Naive thymus-derived CD4-positive, alpha-beta T cell (primary cell): ENCODE measurements at regions not wholly inside any gene's neighbourhood (a gene's known extent, or its start where the extent isn't known, plus 50 kb on each side); places are given as distances from the start of the nearest gene placed in this dataset.

Experiments used
- ATAC-seq: fragments of 150-1000 bp; cut with Tn5 transposase; 2 replicates; pipeline ENCODE4 v1.10.0; 2021; ENCODE audit warnings: mild to moderate bottlenecking, moderate library complexity
- CTCF ChIA-PET: fragments of 350-600 bp; sonication (Branson Sonifier 250); formaldehyde crosslinking; loops from one replicate; lab custom pipeline; 2021; ENCODE audit warnings: antibody characterized with exemption; lab: Charles Lee
- POLR2A ChIA-PET: fragments of 350-600 bp; sonication (Branson Sonifier 250); formaldehyde crosslinking; loops from one replicate; lab custom pipeline; 2021; ENCODE audit warnings: antibody characterized with exemption, inconsistent platforms; lab: Charles Lee
- DNase-seq, 9 donors: peaks; one replicate each; pipeline versions ENCODE4 v3.0.0 to v3.0.0-alpha.2; 2020 to 2022; ENCODE audit warnings: mixed read lengths in 1 of 9
- H3K27ac ChIP-seq: one replicate; pipeline ENCODE4 v1.7.0; 2013; ENCODE audit warnings: mild to moderate bottlenecking, low read depth, low read length, moderate library complexity
- H3K27me3 ChIP-seq, 2 donors: one replicate each; pipeline ENCODE4 v1.7.0; 2013; ENCODE audit warnings: low read length in 2 of 2, mild to moderate bottlenecking in 2 of 2, moderate library complexity in 2 of 2; ENCODE audit not compliant: control insufficient read depth in 2 of 2, insufficient read depth in 2 of 2
- H3K36me3 ChIP-seq, 3 experiments: 1 replicate in 2 of 3; 2 replicates in 1 of 3; pipeline ENCODE4 v1.7.0; 2013; ENCODE audit warnings: low read length in 3 of 3, mild to moderate bottlenecking in 3 of 3, moderate library complexity in 1 of 3; ENCODE audit not compliant: insufficient read depth in 3 of 3, control insufficient read depth in 2 of 3
- H3K4me1 ChIP-seq, 2 donors: one replicate each; pipeline ENCODE4 v1.7.0; 2013; ENCODE audit warnings: low read length in 2 of 2, mild to moderate bottlenecking in 2 of 2, moderate library complexity in 1 of 2; ENCODE audit not compliant: control insufficient read depth in 2 of 2, insufficient read depth in 2 of 2
- H3K4me3 ChIP-seq: 2 replicates; pipeline ENCODE4 v1.7.0; 2013; ENCODE audit warnings: mild to moderate bottlenecking, low read length
- H3K9me3 ChIP-seq, 3 experiments: 1 replicate in 2 of 3; 2 replicates in 1 of 3; pipeline ENCODE4 v1.7.0; 2013; ENCODE audit warnings: low read length in 3 of 3; ENCODE audit not compliant: control insufficient read depth in 2 of 3
- H3K27ac Mint-ChIP-seq, 9 donors: one replicate each; pipeline ENCODE4 v1.8.0; 2020 to 2022; ENCODE audit warnings: mixed read lengths in 9 of 9, mild to moderate bottlenecking in 8 of 9, moderate library complexity in 5 of 9, inconsistent platforms in 2 of 9
- H3K27me3 Mint-ChIP-seq, 5 donors: one replicate each; pipeline ENCODE4 v1.8.0; 2021 to 2022; ENCODE audit warnings: mixed read lengths in 5 of 5, mild to moderate bottlenecking in 1 of 5
- H3K36me3 Mint-ChIP-seq, 5 donors: one replicate each; pipeline ENCODE4 v1.8.0; 2020 to 2022; ENCODE audit warnings: mixed read lengths in 5 of 5, mild to moderate bottlenecking in 3 of 5, inconsistent platforms in 1 of 5
- H3K4me1 Mint-ChIP-seq, 7 donors: one replicate each; pipeline ENCODE4 v1.8.0; 2020 to 2022; ENCODE audit warnings: mixed read lengths in 7 of 7, mild to moderate bottlenecking in 3 of 7, inconsistent platforms in 1 of 7
- H3K4me3 Mint-ChIP-seq, 10 donors: one replicate each; pipeline ENCODE4 v1.8.0; 2020 to 2022; ENCODE audit warnings: mild to moderate bottlenecking in 10 of 10, mixed read lengths in 10 of 10, moderate library complexity in 6 of 10, inconsistent platforms in 2 of 10
- H3K9me3 Mint-ChIP-seq, 11 donors: one replicate each; pipeline ENCODE4 v1.8.0; 2020 to 2022; ENCODE audit warnings: mixed read lengths in 11 of 11, mild to moderate bottlenecking in 4 of 11, inconsistent platforms in 1 of 11, moderate library complexity in 1 of 11
- intact Hi-C, 2 donors: fragments of 100-400 bp; cut with micrococcal nuclease; formaldehyde crosslinking; loops; one replicate each; pipeline ENCODE4 v1.15.1; 2023

DNA sequence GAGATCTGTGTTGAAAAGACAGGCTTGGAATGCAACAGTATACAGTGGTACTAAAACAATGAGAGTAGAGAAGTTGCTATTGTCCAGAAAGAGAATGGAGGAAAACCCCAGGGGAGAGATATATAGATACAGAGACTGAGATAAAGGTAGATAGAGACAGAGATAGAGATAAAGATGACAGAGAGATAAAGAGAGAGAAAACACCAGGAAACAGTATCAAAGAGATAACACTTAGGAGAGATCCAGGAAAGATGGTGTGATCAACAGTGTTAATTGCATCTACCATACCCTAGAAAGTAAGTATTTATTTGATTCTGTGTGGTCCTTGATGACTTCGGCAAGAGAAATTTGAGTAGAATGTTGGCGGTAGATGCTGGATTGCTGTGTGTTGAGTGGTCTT lies 461.8 kb upstream of the RIOK2 start:
- H3K36me3 ChIP-seq, result no peaks in the 10 kb centered on the region
- Mint-ChIP-seq H3K9me3 (peaks cover 0 to 9% (median 5%) of the 10 kb centered on the region in 11 donors), H3K27me3 (no peaks in the 10 kb centered on the region), H3K27ac (no peak overlapping the region), H3K4me1 (no peaks in the 10 kb centered on the region), H3K4me3 (no peak overlapping the region), H3K36me3 (no peaks in the 10 kb centered on the region)
- CTCF ChIA-PET, result no interaction called here
- no peaks in the 10 kb centered on the region for H3K9me3 ChIP-seq
- intact Hi-C loops, result no loop called here
- ATAC-seq (no peak), DNase-seq (no peak)
- no peaks in the 10 kb centered on the region for H3K27me3 ChIP-seq
- POLR2A ChIA-PET, result no interaction called here
- no peaks in the 10 kb centered on the region for H3K4me1 ChIP-seq
- no peak overlapping the region for H3K4me3 ChIP-seq
- H3K27ac ChIP-seq, result no peak overlapping the region

DNA sequence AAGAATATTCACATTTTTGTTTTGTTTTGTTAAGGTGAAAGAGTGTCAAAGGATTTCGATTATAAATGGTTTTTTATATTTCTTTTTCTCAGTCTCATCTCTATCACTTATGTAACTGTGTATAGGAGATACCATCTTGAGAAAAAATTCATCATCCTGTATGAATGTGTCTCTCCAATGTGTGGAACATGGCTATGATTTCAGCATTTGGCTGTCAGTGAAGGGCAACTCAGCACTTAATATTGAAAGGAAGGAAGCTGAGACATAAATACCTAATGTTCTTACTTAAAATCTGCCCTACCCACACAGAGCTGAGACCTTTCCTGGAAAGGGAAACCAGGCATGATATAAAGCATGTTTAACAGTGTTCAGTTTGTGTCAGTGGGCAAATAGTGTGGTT lies 474.2 kb upstream of the RIOK2 start:
- Mint-ChIP-seq H3K36me3 (no peaks in the 10 kb centered on the region), H3K9me3 (peaks cover 0 to 6% (median 0%) of the 10 kb centered on the region in 11 donors), H3K27ac (no peak overlapping the region), H3K4me3 (no peak overlapping the region), H3K4me1 (no peaks in the 10 kb centered on the region), H3K27me3 (no peaks in the 10 kb centered on the region)
- H3K4me3 ChIP-seq, result no peak overlapping the region
- H3K36me3 ChIP-seq, result no peaks in the 10 kb centered on the region
- CTCF ChIA-PET, result no interaction called here
- no peak overlapping the region for H3K27ac ChIP-seq
- no peak for ATAC-seq
- DNase-seq, result no peak
- no peaks in the 10 kb centered on the region for H3K9me3 ChIP-seq
- no peaks in the 10 kb centered on the region for H3K27me3 ChIP-seq
- POLR2A ChIA-PET, result no interaction called here
- H3K4me1 ChIP-seq, result no peaks in the 10 kb centered on the region
- intact Hi-C loops, result no loop called here

DNA sequence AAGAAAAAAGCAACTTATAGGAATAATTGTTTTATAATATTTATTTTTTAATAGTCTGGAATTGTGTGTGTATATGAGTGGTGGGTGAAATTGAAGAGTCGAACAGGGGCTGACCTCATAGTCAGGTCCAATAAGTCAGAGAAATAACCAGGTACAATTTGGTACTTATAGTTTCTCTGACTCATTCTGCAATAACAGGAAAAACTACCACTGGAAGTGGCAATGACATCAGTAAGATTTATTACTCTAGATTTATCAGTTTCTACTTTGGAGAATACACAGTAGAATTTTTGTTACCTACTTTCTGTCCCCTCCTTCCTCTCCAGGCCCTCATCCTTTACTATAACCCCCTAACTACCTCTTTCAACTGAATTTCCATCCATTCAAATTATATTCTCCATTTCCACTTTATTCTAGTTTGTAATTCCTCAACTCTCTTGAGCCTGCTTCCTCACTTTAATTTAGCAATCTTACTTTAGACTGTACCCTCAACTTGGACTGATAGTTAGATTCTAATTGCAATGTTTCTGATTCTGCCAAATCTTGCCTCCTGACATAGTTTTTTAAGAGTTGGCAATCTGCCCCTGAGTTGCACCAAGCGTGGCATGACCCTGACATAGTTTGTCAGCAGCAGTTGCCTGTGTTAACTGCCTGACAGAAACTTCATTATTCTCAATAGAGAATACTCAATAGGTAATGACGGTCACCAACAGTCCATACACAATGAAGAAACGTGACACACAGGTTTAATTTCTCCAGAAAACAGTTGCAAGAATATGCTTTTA lies 475.3 kb upstream of the RIOK2 start:
- Mint-ChIP-seq H3K4me1 (no peaks in the 10 kb centered on the region), H3K9me3 (peaks cover 0 to 6% (median 0%) of the 10 kb centered on the region in 11 donors), H3K4me3 (no peak overlapping the region), H3K36me3 (no peaks in the 10 kb centered on the region), H3K27ac (no peak overlapping the region), H3K27me3 (no peaks in the 10 kb centered on the region)
- no peaks in the 10 kb centered on the region for H3K9me3 ChIP-seq
- no peak for ATAC-seq
- intact Hi-C loops, result no loop called here
- H3K27ac ChIP-seq, result no peak overlapping the region
- no peak overlapping the region for H3K4me3 ChIP-seq
- ChIA-PET CTCF (no interaction called here), POLR2A (no interaction called here)
- no peaks in the 10 kb centered on the region for H3K27me3 ChIP-seq
- no peak for DNase-seq
- H3K36me3 ChIP-seq, result no peaks in the 10 kb centered on the region
- no peaks in the 10 kb centered on the region for H3K4me1 ChIP-seq

DNA sequence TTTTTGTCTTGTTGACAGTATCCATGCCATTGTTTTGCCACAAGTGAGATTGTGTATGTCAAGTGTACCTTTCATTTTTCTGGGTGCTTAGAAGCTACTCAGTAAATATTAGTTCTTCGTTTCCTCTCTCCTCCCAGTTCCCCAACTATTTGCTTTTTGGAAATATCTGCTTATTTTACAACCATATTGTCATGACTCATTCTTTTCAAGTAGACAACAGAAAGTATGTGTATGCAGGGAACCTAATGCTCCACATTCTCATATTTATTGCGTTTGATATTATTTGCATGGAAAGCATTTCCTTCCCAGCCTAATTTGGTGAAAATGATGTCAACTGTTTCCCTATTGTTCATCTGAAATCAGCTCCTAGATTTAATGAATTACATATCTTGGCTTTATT lies 483.7 kb upstream of the RIOK2 start:
- H3K27me3 Mint-ChIP-seq, result peaks cover 0 to 4% (median 0%) of the 10 kb centered on the region in 5 donors
- H3K27me3 ChIP-seq, result no peaks in the 10 kb centered on the region
- H3K27ac Mint-ChIP-seq, result no peak overlapping the region
- H3K4me1 ChIP-seq, result no peaks in the 10 kb centered on the region
- ChIA-PET CTCF (no interaction called here), POLR2A (no interaction called here)
- ATAC-seq (no peak), DNase-seq (no peak)
- H3K4me3 Mint-ChIP-seq, result no peak overlapping the region
- no peak overlapping the region for H3K4me3 ChIP-seq
- H3K4me1 Mint-ChIP-seq, result no peaks in the 10 kb centered on the region
- no peak overlapping the region for H3K27ac ChIP-seq
- H3K9me3 ChIP-seq, result no peaks in the 10 kb centered on the region
- intact Hi-C loops, result no loop called here
- no peaks in the 10 kb centered on the region for H3K36me3 Mint-ChIP-seq
- H3K36me3 ChIP-seq, result no peaks in the 10 kb centered on the region
- H3K9me3 Mint-ChIP-seq, result peaks cover 0 to 1% (median 0%) of the 10 kb centered on the region in 11 donors

DNA sequence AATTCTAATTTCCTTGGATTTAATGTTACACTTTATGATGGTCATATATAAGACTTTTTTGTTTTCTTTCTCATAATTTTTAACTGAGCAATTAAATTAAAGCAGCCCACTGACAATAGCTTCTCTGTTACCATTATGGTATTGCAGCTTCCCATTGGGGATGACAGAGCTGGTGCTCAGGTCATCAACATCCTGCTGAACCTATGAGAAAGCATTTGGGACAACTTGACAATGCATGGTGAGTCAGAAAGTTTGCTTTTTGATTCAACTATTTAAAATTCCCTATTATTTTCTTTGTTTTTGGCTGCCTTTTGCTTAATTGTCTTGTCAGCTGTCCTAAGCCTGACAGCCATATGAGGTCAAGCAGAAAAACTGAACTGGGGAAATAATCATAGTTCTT lies 487.4 kb upstream of the RIOK2 start:
- Histone ChIP-seq H3K36me3 (no peaks in the 10 kb centered on the region), H3K27ac (no peak overlapping the region), H3K4me1 (no peaks in the 10 kb centered on the region), H3K4me3 (no peak overlapping the region), H3K27me3 (no peaks in the 10 kb centered on the region), H3K9me3 (no peaks in the 10 kb centered on the region)
- DNase-seq, result no peak
- ATAC-seq, result no peak
- ChIA-PET POLR2A (no interaction called here), CTCF (no interaction called here)
- Mint-ChIP-seq H3K27me3 (peaks cover 0 to 4% (median 0%) of the 10 kb centered on the region in 5 donors), H3K27ac (no peak overlapping the region), H3K4me3 (no peak overlapping the region), H3K36me3 (no peaks in the 10 kb centered on the region), H3K9me3 (peaks cover 0 to 3% (median under 1%) of the 10 kb centered on the region in 11 donors), H3K4me1 (no peaks in the 10 kb centered on the region)
- intact Hi-C loops, result no loop called here

DNA sequence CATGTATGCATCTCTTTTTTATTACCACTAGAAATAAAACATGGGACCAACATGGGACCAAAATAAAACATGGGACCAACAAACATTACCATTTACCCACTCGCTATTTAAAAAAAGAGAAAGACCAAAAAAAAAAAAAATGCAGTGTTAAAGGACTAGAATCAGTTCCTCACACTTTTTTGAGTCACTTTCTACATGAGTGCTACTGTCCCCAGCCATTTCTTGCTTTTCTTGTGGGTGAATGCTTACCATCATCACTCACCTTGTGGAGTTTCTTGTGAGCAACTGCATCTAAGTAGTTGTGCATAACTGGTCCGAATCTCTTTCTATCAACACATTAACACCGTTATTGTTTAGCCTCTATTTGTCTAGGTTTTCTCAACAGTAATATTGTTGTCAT lies 493.6 kb upstream of the RIOK2 start:
- no peak for DNase-seq
- CTCF ChIA-PET, result no interaction called here
- no peaks in the 10 kb centered on the region for H3K36me3 ChIP-seq
- no peaks in the 10 kb centered on the region for H3K27me3 Mint-ChIP-seq
- no peak overlapping the region for H3K4me3 Mint-ChIP-seq
- H3K27ac Mint-ChIP-seq, result no peak overlapping the region
- no peaks in the 10 kb centered on the region for H3K27me3 ChIP-seq
- intact Hi-C loops, result no loop called here
- no peaks in the 10 kb centered on the region for H3K4me1 ChIP-seq
- H3K4me1 Mint-ChIP-seq, result no peaks in the 10 kb centered on the region
- H3K36me3 Mint-ChIP-seq, result no peaks in the 10 kb centered on the region
- H3K4me3 ChIP-seq, result no peak overlapping the region
- H3K9me3 ChIP-seq, result no peaks in the 10 kb centered on the region
- ATAC-seq, result no peak
- no peak overlapping the region for H3K27ac ChIP-seq
- POLR2A ChIA-PET, result no interaction called here
- peaks cover 0 to 20% (median 5%) of the 10 kb centered on the region in 11 donors for H3K9me3 Mint-ChIP-seq

DNA sequence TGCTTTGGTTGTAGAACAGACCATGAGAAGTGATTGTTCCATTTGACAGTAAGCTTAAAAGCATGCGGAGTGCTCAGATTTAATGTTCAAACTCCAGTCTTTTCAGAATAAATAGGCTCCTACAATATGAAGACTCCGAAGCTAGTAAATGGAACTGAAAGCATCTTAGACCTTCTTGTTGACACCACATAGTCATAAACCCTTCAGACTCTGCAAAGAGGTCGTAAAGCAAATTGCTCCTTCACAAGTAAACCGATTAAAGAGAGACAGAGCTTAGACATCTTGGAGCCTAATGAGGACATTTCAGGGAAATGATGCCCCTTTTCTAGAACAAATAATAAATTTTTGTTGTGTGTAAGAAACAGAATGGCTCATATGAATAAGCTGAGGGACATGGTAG lies 511.0 kb upstream of the RIOK2 start:
- ATAC-seq (no peak), DNase-seq (no peak)
- intact Hi-C loops, result no loop called here
- H3K4me1 ChIP-seq, result no peaks in the 10 kb centered on the region
- H3K27ac ChIP-seq, result no peak overlapping the region
- ChIA-PET POLR2A (no interaction called here), CTCF (no interaction called here)
- H3K36me3 ChIP-seq, result no peaks in the 10 kb centered on the region
- Mint-ChIP-seq H3K4me1 (no peaks in the 10 kb centered on the region), H3K27ac (no peak overlapping the region), H3K4me3 (no peak overlapping the region), H3K36me3 (no peaks in the 10 kb centered on the region), H3K9me3 (peaks cover 0 to 6% (median 0%) of the 10 kb centered on the region in 11 donors), H3K27me3 (peaks cover 0 to 5% (median 0%) of the 10 kb centered on the region in 5 donors)
- H3K9me3 ChIP-seq, result no peaks in the 10 kb centered on the region
- H3K4me3 ChIP-seq, result no peak overlapping the region
- no peaks in the 10 kb centered on the region for H3K27me3 ChIP-seq
